NOMO-1 (cell line): ENCODE measurements at regions not wholly inside any gene's neighbourhood (a gene's known extent, or its start where the extent isn't known, plus 50 kb on each side); places are given as distances from the start of the nearest gene placed in this dataset.
"Not testable (repeated sequence)": the region's sequence is repeated elsewhere in the genome, so short reads cannot be mapped to it uniquely, and the experiment has no call there.

Experiments used
- DNase-seq, 2 experiments: peaks; one replicate each; lab custom pipeline; 2025; ENCODE audit not compliant: unreplicated experiment in 2 of 2; lab: John Stamatoyannopoulos, UW

DNA sequence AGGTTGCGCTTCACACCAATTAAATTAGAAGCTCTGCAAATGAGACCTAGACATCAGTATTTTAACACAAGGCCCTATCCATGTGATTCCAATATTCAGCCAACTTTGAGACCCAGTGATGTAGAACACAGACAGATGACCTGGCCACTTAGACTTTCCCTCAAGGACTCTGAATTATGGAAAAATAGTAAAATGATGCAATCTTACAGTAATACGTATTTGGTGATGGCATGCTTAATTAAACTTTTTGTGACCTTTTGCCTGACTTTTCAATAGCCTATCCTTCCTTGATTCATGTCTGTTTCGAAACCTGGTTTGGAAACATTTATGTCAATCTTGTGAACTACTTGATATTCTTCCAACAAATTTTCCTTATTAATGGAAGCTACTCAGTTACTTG, 521.2 kb downstream of the KCNA4 start:
- no peak for DNase-seq

DNA sequence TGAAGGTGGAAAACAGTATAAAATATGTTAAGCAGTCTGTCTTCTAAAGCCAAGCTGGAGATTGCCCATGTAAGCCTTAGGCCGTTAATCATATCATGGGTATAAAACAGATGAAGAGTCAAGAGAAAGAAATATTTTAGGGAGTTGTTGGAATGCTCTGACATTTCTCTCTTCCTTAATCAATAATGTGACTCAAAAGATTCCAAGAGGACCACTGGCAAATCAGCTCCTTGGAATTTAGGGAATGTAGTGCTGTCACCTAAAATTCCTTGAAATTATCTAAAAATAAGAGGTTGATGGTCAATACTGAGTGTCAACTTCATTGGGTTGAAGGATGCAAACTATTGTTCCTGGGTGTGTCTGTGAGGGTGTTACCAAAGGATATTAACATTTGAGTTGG, 525.9 kb downstream of the KCNA4 start:
- no peak for DNase-seq

DNA sequence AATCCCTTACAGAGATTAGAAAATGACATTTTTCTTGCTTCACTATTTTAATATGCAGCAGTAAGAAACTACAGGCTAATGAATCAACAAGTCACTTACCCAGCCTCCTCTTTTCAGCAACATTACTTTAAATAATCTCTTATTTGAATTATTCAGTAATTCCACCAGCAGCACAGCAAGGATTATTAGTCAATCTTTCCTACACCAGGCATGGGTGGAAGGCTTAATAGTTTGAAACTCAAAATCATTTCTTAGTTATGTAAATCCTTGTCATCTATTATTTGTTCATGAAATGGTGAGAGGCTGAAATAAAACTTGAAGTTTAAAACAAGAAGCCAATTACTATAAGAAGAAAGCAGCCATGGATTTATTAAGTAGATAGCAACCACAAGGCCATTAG, 530.5 kb downstream of the KCNA4 start:
- no peak for DNase-seq

DNA sequence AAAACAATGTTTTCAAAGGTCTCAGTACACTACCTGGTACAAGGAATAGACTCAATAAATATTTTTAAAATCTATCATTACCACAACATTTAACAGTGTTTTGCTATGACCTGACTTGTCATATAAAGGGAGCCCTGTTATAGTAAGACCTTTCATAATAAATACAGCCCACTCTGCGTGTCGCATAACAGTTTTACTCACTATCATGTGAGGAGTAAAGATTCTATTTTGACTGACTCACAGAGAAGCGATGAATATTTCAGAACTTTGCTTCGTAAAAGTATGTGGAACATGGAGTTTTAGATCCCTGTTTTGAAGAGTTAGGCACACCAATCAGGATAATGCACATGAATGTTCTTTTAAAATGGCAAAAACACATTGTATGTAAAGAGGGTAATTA, 531.2 kb downstream of the KCNA4 start:
- no peak for DNase-seq

GRCh38 chr11:29484548-29484947, 532.3 kb downstream of the KCNA4 start:
- DNase-seq: no peak

- no peak for DNase-seq
These were observed 533.0 kb downstream of the KCNA4 start for GRCh38 chr11:29483831-29484230.

GRCh38 chr11:29482510-29482909, 534.3 kb downstream of the KCNA4 start:
- DNase-seq: no peak

DNA sequence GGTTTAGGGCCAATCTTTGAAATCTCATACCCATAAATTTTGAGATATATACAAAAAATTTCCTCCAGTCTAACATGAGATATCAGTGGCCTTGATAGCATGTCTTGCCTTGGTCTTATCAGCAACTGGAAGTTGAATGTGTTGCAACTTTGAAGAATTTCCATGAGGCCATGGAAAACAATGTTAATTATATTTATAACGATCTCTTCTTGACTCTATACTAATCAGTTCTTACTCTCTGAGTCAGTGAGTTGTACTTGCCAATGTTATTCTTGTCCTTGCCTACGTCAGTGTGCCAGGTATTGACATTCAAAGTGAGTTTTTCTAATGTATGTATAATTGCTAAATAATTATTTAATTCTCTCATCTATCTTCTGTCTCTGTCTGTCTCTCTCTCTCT, 535.1 kb downstream of the KCNA4 start:
- DNase-seq: no peak

GRCh38 chr11:29480981-29481380, 535.8 kb downstream of the KCNA4 start:
- no peak for DNase-seq

GRCh38 chr11:29458252-29458651, 558.6 kb downstream of the KCNA4 start:
- no peak for DNase-seq

DNA sequence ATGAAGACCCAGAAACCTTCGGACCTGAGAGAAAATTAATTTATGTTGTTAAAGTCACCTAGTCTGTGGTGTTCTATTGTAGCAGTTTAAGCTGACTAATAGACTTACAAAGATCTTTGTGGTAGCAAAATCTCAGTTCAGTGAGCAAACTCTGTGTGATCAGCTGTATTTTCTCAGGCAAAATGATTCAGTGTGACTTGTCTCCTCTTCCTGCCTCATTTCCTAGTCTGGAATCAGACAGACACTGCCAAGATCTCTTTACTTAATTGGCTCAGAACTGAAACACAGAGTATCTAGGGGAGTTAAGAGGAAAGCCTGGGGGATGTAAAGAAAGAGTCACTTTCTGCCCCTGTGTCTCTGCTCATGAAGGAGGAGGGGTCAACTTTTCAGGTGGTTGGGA, 564.7 kb downstream of the KCNA4 start:
- no peak for DNase-seq

DNA sequence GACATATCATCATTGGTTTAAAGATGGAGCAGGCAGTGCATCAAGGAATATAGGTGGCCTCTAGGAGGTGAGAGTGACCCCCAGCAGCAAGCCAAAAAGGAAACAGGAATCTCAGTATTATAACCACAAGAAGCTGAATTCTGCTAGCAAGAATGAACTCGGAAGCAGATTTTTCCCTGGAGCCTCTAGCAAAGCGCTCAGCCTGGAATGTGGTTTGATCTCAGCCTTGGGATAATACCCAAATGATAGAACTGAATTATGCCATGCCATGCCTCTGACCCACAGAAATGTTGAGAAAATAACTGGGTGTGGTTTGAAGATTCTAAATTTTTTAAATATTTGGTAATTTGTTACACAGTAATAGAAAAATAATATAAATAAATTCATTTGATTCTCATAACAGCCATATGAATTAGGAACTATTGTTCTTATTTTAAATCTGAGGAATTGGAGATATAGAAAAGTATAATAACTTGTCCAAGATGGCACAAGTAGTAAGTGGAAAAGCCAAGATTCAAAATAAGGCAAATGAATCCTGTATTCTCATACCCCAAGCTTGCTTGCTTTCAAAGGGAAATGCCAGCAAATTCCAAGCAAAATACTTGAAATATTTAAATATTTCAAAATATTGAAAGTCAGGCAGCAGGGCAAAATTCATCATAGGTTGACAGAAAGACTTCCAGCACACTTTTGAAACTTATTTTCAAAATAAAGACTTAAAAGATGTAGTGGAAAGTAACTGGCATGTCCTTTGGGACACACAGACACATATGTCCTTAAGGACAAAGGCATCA, 567.4 kb downstream of the KCNA4 start:
- DNase-seq: no peak

DNA sequence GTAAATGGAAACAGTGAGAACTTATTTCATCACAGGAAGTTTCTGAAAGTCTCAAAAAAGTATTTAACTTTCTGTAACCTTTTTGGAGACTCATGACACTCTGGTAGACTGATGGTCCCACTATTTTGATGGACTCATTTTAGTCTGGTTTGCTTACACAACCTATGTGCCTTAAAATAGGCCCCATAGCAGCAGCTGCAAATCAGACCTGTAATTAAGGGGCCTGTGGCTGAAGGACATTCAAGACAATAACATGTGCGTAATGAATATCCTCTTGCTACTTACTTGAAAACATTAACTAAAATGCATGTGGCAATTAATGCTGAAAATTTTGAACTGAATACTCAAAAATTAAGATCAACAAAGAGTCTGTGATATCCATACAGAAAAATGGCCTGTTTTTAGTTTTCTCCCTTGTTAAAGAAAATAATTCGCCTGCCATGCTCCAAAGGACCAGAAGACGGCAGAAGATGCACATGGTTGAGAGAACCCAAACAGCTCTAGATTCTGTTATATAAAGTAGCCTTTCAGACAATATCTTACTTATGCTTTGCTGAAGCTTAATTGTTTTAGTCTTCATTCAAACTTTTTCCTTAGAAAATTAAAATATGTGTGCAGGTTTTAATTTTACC, 568.5 kb downstream of the KCNA4 start:
- DNase-seq: peak; percentile 28 to 69

GRCh38 chr11:29447821-29448220, 569.0 kb downstream of the KCNA4 start:
- DNase-seq: no peak

- DNase-seq: no peak
These were observed 570.7 kb downstream of the KCNA4 start for GRCh38 chr11:29446132-29446531.

- not testable (repeated sequence) for DNase-seq
These were observed 571.6 kb downstream of the KCNA4 start for GRCh38 chr11:29445191-29445590.

GRCh38 chr11:29438815-29439214, 578.0 kb downstream of the KCNA4 start:
- DNase-seq: no peak

DNA sequence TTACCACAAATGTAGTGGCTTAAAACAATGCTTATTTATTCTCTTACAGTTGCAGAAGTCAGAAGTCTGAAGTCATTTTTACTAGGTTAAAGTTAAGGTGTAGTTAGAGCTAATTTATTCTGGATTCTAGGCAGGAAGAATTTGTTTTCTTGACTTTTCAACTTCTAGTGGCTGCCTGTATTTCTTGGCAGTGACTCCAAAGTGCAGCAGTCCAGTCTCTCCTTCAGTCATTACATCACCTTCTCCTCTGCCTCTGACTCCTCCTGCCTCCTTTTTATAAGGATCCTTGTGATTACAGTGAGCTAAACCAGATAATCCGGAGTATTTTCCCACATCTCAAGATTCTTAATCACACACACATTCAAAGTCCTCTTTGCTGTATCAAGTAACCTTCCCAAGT, 581.4 kb downstream of the KCNA4 start:
- DNase-seq: no peak

GRCh38 chr11:29432719-29433325, 584.0 kb downstream of the KCNA4 start:
- peak in 1 of 2 experiments; percentile 34 for DNase-seq

DNA sequence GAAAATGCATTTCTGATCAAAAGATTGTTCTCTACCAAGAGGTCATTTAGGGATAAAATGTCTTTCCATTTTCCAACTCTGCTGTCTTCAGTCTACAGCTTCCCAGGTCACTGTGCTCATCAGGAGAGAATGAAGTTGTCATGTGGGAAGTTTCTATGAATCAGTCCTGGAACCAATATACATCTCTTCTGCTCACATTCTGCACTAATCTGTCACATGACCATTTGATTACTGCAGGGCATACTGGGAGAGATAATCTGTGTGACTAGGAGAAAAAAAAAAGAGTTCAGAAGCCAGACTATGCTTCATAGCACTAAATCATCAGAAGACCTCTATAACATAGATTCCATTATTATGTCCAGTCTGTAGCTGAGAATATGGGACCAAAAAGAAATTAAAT, 611.5 kb downstream of the KCNA4 start:
- DNase-seq: no peak

GRCh38 chr11:29395555-29396072, 621.2 kb downstream of the KCNA4 start:
- no peak for DNase-seq

DNA sequence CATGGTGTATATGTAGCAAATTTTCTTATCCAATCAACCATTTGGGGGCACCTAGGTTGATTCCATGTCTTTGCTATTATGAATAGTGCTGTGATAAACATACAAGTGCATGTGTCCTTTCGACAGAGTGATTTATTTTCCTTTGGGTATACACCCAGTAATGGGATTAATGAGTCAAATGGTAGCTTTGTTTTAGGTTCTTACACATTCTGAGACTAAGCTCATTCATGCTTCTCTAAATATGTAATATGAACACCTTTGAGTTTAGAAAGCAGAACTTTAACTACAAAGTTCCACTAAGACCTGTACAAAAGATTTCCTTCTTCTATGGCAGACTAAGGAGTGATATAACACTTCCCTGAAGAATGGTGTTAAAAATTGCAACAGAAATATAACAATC, 627.0 kb downstream of the KCNA4 start:
- no peak for DNase-seq
